ENCODE measurements at regions not wholly inside any gene's neighbourhood (a gene's known extent, or its start where the extent isn't known, plus 50 kb on each side); places are given as distances from the start of the nearest gene placed in this dataset.

GRCh38 chr10:131747251-131747650 lies 153.6 kb upstream of the PPP2R2D start:
- no peak for DNase-seq (ENCODE audit: low read depth in 3 of 3, low spot score in 1 of 3)

GRCh38 chr10:131747791-131748190 lies 153.0 kb upstream of the PPP2R2D start:
- no peak for DNase-seq (ENCODE audit: low read depth in 3 of 3, low spot score in 1 of 3)

GRCh38 chr10:131748191-131748590 lies 152.6 kb upstream of the PPP2R2D start:
- no peak for DNase-seq (ENCODE audit: low read depth in 3 of 3, low spot score in 1 of 3)

DNA sequence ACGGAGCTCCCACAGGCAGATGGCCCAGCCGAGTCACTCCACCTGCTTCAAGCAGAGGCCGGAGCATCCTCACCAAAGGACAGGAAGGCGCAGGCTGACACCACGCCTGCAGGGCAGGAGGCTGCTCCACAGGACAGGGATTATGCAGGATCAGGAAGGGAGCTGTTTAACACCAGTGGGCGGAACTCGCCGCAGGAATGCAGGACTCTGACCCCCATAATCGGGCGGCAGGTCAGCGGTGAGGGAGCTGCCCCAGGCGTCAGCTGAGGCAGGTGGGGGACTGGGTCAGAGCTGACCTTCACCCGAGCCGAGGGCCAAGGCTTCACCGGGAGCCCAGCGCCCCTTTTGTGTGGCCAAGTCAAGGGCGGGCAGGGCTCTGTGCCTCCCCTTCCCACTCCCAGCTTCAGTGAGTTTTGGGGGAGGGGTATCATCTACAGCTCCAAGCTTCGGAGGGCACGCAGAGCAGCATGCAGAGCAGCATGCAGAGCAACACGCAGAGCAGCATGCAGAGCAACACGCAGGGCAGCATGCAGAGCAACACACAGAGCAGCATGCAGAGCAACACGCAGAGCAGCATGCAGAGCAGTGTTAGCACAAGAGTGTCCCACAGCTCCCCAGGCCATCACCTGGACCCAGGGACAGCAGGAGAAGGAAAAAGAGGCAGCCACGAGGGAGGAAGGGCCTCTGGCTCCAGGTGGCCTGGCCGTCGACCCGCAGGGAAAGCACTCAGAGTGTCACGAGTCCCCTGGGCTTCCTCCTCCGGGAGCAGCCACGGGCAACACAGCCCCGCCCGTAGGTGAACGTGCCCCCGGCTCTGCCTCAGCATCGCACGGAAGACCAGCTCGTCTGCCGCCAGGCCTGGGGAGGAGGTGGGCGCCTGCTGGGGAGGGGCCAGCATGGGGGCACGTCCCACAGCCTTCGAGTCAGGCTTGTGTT lies 151.7 kb upstream of the PPP2R2D start:
- DNase-seq (ENCODE audit: low read depth in 3 of 3, low spot score in 1 of 3): no peak

DNA sequence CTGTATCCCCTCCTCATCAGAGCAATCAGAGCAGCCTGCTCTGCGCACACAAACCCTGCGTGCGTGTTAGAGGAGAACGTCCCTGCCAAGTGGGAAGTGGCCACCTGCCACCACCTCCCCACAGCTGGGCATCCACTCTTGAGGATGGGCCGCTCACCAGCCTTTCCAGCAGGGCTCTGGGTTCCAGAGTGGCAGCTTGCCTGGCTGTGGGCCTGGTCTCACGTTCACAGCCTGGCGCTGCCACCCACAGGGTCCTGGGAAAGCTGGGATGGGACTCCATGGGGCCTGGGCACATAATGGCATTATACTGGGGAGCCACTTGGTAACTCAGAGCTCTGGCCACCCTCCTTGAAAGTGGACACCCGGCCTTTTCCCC lies 151.1 kb upstream of the PPP2R2D start:
- no peak for DNase-seq (ENCODE audit: low read depth in 3 of 3, low spot score in 1 of 3)

DNA sequence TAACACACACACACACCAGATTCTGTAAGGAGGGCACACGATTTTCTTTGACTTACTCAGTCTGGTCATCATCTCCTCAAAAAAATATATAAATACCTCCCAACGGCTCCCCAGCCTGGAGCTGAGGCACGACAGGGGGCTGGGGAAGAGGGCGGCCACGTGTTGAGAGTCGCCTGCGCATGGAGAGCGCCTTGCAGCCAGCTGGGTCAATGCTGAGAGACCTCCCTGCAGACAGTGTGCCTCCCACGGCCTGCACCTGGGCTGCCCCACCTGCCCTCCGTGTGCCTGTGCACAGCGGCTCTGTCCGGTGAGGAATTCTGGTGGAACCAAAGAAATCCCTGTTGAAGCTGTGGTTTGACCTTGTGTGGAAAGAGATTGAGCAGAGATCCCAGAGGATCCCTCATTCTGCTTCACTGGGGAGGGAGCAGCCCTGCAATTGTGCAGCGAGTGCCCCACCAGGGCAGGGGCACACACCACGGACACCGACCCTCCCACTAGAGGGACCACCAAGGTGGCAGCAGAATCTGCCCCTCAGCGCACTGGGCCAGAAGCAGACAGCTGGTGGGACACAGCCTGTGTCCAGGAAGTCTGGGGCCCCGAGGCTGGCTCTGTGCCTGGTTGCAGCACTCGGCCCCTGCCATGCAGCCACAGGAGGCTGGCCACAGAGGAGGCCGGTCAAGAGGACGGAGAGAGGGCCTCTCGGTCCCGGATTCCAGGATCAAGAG lies 150.5 kb upstream of the PPP2R2D start:
- no peak for DNase-seq (ENCODE audit: low read depth in 3 of 3, low spot score in 1 of 3)

- no peak for DNase-seq (ENCODE audit: low read depth in 3 of 3, low spot score in 1 of 3)
These were observed 149.6 kb upstream of the PPP2R2D start for GRCh38 chr10:131750973-131751826.

- DNase-seq (ENCODE audit: low read depth in 3 of 3, low spot score in 1 of 3): no peak
These were observed 148.7 kb upstream of the PPP2R2D start for GRCh38 chr10:131751827-131752775.

- no peak for DNase-seq (ENCODE audit: low read depth in 3 of 3, low spot score in 1 of 3)
These were observed 147.5 kb upstream of the PPP2R2D start for GRCh38 chr10:131753336-131753735.

DNA sequence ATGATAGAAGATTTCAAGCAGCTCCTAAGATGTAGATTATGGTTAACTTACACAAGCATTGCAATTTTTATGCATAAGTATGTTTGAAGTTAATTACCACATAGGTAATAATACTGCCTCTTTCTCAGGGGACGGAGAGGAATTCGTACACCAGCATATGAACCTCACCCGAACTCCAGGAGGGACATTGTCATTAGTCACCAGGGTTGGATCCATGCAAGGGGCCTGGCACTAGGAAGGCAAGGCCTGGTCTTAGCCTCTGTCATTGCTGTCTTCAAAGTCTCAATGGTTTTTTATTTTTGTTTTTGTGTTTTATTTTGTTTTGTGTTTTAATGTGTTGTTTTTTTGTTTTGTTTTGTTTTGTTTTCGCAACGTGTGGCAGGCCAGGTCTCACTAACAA lies 145.6 kb upstream of the PPP2R2D start:
- no peak for DNase-seq (ENCODE audit: low read depth in 3 of 3, low spot score in 1 of 3)

DNA sequence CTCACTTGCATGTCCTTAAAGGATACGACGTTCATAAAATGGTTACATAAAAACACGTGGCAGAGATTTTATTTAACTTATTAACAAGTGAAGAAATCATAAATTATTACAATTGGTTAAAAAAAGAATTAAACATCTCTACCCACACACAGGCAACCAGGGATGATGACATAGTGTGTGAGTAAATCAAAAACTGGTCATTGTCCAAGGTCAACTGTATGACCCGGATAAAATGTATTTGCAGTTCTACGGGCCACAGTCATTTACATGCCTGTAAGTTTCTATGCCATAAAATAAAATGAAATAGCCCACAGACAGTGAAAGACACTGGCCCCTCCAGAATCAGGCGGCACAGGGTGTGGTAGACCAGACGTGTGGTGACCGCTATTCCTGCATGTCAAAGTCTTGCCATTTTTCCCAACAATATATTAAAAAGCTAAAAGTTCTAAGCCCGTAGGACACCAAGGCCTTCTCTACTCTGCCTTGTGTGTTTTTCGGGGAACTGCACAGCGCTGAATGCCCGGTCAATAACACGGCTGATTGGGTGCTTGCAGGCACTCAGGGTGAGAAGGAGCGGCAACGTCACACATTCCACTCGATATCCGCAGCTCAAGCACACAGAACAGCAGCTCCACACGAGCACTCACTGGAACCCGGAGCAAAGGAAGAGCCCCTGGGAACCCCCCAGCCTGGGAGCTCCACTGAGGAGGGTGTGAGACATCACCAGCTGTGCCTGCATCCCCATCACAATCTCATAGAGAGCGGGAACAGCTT lies 143.3 kb upstream of the PPP2R2D start:
- DNase-seq (ENCODE audit: low read depth in 3 of 3, low spot score in 1 of 3): no peak

- no peak for DNase-seq (ENCODE audit: low read depth in 3 of 3, low spot score in 1 of 3)
These were observed 142.5 kb upstream of the PPP2R2D start for GRCh38 chr10:131758062-131758938.

DNA sequence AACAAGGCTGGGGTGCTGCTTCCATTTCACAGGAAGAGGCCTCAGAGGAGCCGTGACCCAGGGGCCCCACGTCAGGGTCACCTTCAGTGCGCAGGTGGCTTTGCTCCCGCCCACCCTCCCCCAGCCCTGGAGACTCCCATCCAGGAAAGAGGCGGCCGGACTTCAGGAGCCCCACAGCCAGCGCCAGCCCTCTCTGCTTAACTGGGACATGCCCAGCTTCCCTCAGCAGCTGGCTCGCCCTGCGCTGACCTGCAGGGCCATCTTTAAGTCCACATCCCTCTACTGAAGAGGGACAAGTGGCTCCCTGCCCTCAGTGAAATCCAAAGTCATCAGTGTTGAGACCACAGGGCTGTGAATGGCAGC lies 141.9 kb upstream of the PPP2R2D start:
- DNase-seq (ENCODE audit: low read depth in 3 of 3, low spot score in 1 of 3): no peak

DNA sequence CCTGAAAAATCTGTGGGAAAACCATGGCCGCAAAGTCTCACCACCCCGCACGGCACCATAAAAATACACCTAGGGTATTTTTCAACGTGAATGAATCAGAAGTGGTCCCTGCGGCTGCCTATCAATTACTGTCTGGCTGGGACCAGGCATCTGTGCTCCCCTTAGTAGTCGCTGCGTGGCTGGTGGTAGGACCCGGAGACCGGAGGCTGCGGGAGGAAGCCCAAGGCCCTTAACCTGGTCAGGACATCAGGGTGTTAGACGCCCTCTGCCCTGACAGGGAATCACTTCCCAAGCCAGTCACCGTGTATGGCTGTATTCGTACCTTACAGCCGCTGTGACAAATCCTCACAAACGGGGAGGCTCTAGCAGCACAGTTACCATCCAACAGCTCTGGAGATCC lies 141.5 kb upstream of the PPP2R2D start:
- DNase-seq (ENCODE audit: low read depth in 3 of 3, low spot score in 1 of 3): no peak

DNA sequence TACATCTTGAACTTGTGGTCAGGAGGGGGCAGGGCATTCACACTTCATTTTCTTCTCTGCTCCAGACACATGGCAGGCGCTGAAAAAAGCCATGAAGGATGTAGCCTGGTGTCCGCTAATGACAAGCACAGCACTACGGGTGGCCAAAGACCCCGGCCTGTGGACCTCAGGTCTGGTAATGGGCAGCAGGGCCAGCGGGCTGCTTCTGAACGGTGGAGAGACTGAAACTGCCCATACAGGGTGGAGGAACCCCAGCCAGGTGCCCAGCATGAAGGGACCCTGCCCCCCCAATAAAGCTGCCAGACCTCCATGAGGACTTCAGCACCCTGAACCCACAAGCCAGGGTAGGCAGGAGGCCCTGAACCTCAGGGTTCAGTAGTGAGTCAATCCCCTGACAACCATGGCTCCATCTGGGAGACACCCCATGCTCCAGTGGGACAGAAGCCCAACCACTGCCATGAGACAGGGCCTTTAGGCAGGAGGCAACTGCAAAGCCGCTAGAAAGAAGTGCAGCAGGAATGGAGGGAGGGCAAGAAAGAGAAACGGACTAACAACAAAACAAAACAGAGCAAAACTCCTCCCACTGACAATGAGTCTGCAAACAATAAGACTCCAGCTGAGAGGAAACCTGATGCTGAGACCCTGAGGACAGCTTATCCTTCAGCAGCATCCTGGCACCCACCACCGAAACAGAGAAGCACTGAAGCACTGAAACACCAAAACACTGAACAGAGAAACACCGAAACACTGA lies 140.2 kb upstream of the PPP2R2D start:
- DNase-seq (ENCODE audit: low read depth in 3 of 3, low spot score in 1 of 3): no peak

DNA sequence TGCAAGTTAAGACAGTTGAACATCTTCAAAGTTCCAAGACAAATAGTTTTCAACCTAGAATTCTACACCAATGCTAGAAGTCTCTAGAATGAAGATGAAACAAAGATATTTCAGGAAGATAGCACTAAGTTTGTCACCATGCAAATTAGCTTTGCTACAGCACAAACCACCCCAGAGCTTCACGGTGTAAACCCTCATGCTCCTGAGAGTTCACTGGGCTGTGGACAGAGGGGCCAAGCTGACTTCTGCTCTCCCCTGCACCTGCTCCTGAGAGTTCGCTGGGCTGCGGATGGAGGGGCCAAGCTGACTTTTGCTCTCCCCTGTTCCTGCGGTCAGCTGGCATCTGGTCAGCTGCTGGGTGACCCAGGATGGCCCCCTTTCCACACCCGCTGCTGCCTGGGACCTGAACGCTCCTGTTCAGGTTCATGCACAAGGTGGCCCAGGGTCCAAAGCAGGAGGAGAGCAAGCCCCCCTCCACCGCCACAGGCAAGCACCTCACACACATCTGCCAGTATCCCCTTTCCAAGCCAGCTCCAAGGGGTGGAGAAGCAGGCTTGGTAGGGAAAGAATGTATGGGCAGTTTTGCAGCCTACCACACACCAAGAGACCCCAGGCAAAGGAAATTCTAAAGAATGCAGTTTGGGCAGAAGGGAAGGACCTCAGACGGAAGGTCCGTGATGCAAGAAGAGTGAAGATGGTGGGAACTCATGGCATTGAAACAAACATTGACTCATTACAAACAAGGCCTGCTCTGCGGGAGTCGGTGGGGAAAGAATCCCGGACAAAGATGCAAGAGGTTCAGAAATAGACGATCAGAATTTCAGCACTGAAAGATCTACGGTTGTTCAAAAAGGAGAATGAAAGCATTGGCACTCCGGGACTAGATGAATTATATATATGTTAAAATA lies 137.8 kb upstream of the PPP2R2D start:
- no peak for DNase-seq (ENCODE audit: low read depth in 3 of 3, low spot score in 1 of 3)

- no peak for DNase-seq (ENCODE audit: low read depth in 3 of 3, low spot score in 1 of 3)
These were observed 135.9 kb upstream of the PPP2R2D start for GRCh38 chr10:131764929-131765328.

Data from stimulated activated CD4-positive, alpha-beta T cell treated with anti-CD3 and anti-CD28 coated beads, TNF-alpha, amount 100 ng/mL, for 1 hour (primary cell).